Neural cell (in vitro differentiated cells): ENCODE measurements at regions not wholly inside any gene's neighbourhood (a gene's known extent, or its start where the extent isn't known, plus 50 kb on each side); places are given as distances from the start of the nearest gene placed in this dataset.
"Not testable (repeated sequence)": the region's sequence is repeated elsewhere in the genome, so short reads cannot be mapped to it uniquely, and the experiment has no call there.

Experiments used
- H2AFZ ChIP-seq: fragments of 200-600, 300-800 bp; sonication (generic), shearing (Covaris generic); 2 replicates; pipeline ENCODE4 v1.6.0; 2014; ENCODE audit warnings: low read depth, mild to moderate bottlenecking, antibody characterized with exemption, low read length, moderate library complexity
- H3F3A ChIP-seq: fragments of 200-600 bp; shearing (Covaris generic); 2 replicates; pipeline ENCODE4 v1.6.1; 2016; ENCODE audit warnings: mild to moderate bottlenecking, moderate library complexity, mixed read lengths, antibody characterized with exemption, low read length; ENCODE audit not compliant: insufficient read depth, poor library complexity, severe bottlenecking
- H3K27ac ChIP-seq: fragments of 200-600, 300-800 bp; sonication (generic), shearing (Covaris generic); 2 replicates; pipeline ENCODE4 v1.5.1; 2014; ENCODE audit warnings: mild to moderate bottlenecking, low read length, moderate library complexity
- H3K27me3 ChIP-seq: fragments of 300-800, 200-600 bp; sonication (generic), shearing (Covaris generic); 2 replicates; pipeline ENCODE4 v1.6.0; 2014; ENCODE audit warnings: mild to moderate bottlenecking, low read depth, low read length, moderate library complexity; ENCODE audit not compliant: insufficient read depth
- H3K36me3 ChIP-seq: fragments of 300-800, 200-600 bp; sonication (generic), shearing (Covaris generic); 2 replicates; pipeline ENCODE4 v1.5.1; 2014; ENCODE audit warnings: mild to moderate bottlenecking, antibody characterized with exemption, low read length, moderate library complexity; ENCODE audit not compliant: insufficient read depth
- H3K4me2 ChIP-seq: fragments of 300-800, 200-600 bp; sonication (generic), shearing (Covaris generic); 2 replicates; pipeline ENCODE4 v1.6.0; 2014; ENCODE audit warnings: mild to moderate bottlenecking, low read length
- H3K4me3 ChIP-seq: fragments of 300-800, 200-600 bp; sonication (generic), shearing (Covaris generic); 2 replicates; pipeline ENCODE4 v1.5.1; 2014; ENCODE audit warnings: mild to moderate bottlenecking, low read length, moderate library complexity
- H3K79me2 ChIP-seq: fragments of 200-600 bp; shearing (Covaris generic); replicated peaks from 2 replicates; pipeline ENCODE4 v1.6.0; 2014; ENCODE audit warnings: mild to moderate bottlenecking, low read length, moderate library complexity; ENCODE audit not compliant: insufficient read depth
- H3K9ac ChIP-seq: fragments of 300-800, 200-600 bp; sonication (generic), shearing (Covaris generic); 2 replicates; pipeline ENCODE4 v1.6.1; 2016; ENCODE audit warnings: mild to moderate bottlenecking, low read length, mixed read lengths
- H3K9me2 ChIP-seq: fragments of 200-600 bp; shearing (Covaris generic); 2 replicates; pipeline ENCODE4 v1.6.1; 2016; ENCODE audit warnings: mild to moderate bottlenecking, low read length, mixed read lengths; ENCODE audit not compliant: insufficient read depth
- H3K9me3 ChIP-seq: fragments of 200-600, 300-800 bp; sonication (generic), shearing (Covaris generic); 2 replicates; pipeline ENCODE4 v1.6.1; 2016; ENCODE audit warnings: mild to moderate bottlenecking, mixed run types, low read length, moderate library complexity, mixed read lengths
- H4K20me1 ChIP-seq: fragments of 200-600 bp; shearing (Covaris generic); 2 replicates; pipeline ENCODE4 v1.6.1; 2016; ENCODE audit warnings: mild to moderate bottlenecking, mixed run types; ENCODE audit not compliant: insufficient read depth
- EP300 ChIP-seq: fragments of 450-650 bp; conservative IDR thresholded peaks from 2 replicates; pipeline ENCODE4 v1.6.1; 2014; ENCODE audit warnings: antibody characterized with exemption, mild to moderate bottlenecking, moderate library complexity; ENCODE audit not compliant: poor library complexity, severe bottlenecking
- EZH2 ChIP-seq: fragments of 200-600, 300-800 bp; shearing (Covaris generic), sonication (generic); IDR thresholded peaks from 2 replicates; pipeline ENCODE4 v1.6.1; 2014; ENCODE audit warnings: antibody characterized with exemption, low read length, borderline replicate concordance, mild to moderate bottlenecking; ENCODE audit not compliant: insufficient read depth, poor library complexity, severe bottlenecking
- MXI1 ChIP-seq: fragments of 450-650 bp; conservative IDR thresholded peaks from 2 replicates; pipeline ENCODE4 v1.6.1; 2014; ENCODE audit warnings: antibody characterized with exemption, mild to moderate bottlenecking; ENCODE audit not compliant: poor library complexity, severe bottlenecking
- POLR2AphosphoS5 ChIP-seq: IDR thresholded peaks from 2 replicates; pipeline ENCODE4 v1.6.1; 2012
- RAD21 ChIP-seq: fragments of 450-650 bp; conservative IDR thresholded peaks from 2 replicates; pipeline ENCODE4 v1.6.1; 2014; ENCODE audit warnings: antibody characterized with exemption, mild to moderate bottlenecking, moderate library complexity
- SMC3 ChIP-seq: fragments of 450-650 bp; conservative IDR thresholded peaks from 2 replicates; pipeline ENCODE4 v1.6.1; 2014; ENCODE audit warnings: antibody characterized with exemption, mild to moderate bottlenecking, moderate library complexity; ENCODE audit not compliant: poor library complexity
- TAF1 ChIP-seq: IDR thresholded peaks from 2 replicates; pipeline ENCODE4 v1.6.1; 2012; ENCODE audit warnings: low read depth
- TF ChIP-seq, protein P1 (sequence below): fragments of 450-650 bp; IDR thresholded peaks from 2 replicates; pipeline ENCODE4 v1.5.1; 2014; ENCODE audit warnings: antibody characterized with exemption, mild to moderate bottlenecking, moderate library complexity; ENCODE audit not compliant: poor library complexity, severe bottlenecking
- TF ChIP-seq, protein P2 (sequence below): IDR thresholded peaks from 2 replicates; pipeline ENCODE4 v1.6.1; 2012; ENCODE audit warnings: borderline replicate concordance

GRCh38 chr4:189228726-189229125 is 711.9 kb upstream of the FRG1 start:
- H3K9me3 ChIP-seq: no peaks in the 10 kb centered on the region
- TF ChIP-seq EP300 (no peak), MXI1 (no peak), EZH2 (no peak), RAD21 (no peak), TAF1 (no peak), POLR2AphosphoS5 (no peak), SMC3 (no peak)
- TF ChIP-seq, protein P1, sequence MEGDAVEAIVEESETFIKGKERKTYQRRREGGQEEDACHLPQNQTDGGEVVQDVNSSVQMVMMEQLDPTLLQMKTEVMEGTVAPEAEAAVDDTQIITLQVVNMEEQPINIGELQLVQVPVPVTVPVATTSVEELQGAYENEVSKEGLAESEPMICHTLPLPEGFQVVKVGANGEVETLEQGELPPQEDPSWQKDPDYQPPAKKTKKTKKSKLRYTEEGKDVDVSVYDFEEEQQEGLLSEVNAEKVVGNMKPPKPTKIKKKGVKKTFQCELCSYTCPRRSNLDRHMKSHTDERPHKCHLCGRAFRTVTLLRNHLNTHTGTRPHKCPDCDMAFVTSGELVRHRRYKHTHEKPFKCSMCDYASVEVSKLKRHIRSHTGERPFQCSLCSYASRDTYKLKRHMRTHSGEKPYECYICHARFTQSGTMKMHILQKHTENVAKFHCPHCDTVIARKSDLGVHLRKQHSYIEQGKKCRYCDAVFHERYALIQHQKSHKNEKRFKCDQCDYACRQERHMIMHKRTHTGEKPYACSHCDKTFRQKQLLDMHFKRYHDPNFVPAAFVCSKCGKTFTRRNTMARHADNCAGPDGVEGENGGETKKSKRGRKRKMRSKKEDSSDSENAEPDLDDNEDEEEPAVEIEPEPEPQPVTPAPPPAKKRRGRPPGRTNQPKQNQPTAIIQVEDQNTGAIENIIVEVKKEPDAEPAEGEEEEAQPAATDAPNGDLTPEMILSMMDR: no peak
- TF ChIP-seq, protein P2, sequence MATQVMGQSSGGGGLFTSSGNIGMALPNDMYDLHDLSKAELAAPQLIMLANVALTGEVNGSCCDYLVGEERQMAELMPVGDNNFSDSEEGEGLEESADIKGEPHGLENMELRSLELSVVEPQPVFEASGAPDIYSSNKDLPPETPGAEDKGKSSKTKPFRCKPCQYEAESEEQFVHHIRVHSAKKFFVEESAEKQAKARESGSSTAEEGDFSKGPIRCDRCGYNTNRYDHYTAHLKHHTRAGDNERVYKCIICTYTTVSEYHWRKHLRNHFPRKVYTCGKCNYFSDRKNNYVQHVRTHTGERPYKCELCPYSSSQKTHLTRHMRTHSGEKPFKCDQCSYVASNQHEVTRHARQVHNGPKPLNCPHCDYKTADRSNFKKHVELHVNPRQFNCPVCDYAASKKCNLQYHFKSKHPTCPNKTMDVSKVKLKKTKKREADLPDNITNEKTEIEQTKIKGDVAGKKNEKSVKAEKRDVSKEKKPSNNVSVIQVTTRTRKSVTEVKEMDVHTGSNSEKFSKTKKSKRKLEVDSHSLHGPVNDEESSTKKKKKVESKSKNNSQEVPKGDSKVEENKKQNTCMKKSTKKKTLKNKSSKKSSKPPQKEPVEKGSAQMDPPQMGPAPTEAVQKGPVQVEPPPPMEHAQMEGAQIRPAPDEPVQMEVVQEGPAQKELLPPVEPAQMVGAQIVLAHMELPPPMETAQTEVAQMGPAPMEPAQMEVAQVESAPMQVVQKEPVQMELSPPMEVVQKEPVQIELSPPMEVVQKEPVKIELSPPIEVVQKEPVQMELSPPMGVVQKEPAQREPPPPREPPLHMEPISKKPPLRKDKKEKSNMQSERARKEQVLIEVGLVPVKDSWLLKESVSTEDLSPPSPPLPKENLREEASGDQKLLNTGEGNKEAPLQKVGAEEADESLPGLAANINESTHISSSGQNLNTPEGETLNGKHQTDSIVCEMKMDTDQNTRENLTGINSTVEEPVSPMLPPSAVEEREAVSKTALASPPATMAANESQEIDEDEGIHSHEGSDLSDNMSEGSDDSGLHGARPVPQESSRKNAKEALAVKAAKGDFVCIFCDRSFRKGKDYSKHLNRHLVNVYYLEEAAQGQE: no peak
- H3K4me3 ChIP-seq: no peak overlapping the region
- no peaks in the 10 kb centered on the region for H4K20me1 ChIP-seq
- no peak overlapping the region for H3K27ac ChIP-seq
- no peaks in the 10 kb centered on the region for H3K9me2 ChIP-seq
- no peaks in the 10 kb centered on the region for H3K36me3 ChIP-seq
- no peaks in the 10 kb centered on the region for H3K79me2 ChIP-seq
- H2AFZ ChIP-seq: no peak overlapping the region
- H3K9ac ChIP-seq: no peak overlapping the region
- no peaks in the 10 kb centered on the region for H3K27me3 ChIP-seq
- no peak overlapping the region for H3K4me2 ChIP-seq
- H3F3A ChIP-seq: no peaks in the 10 kb centered on the region

DNA sequence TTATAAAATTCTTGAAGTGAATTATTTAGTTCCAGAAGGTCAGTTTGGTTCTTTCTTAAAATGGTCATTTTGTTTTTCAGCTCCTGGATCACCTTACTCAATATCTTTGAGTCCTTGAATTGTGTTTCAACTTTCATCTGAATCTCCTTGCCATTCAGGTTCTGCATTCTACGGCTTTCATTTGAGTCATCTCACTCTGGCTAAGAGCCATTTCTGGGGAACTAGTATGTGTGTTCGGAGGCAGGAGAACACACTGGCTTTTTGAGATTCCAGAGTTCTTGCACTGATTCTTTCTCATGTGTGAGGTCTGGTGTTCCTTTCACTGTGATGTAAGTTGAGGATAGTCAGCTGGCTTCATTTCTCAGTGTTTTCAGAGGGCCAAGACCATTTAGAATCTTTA is 708.4 kb upstream of the FRG1 start:
- Histone ChIP-seq H3K36me3 (no peaks in the 10 kb centered on the region), H3F3A (no peaks in the 10 kb centered on the region), H2AFZ (no peak overlapping the region), H3K9me2 (no peaks in the 10 kb centered on the region), H3K4me2 (no peak overlapping the region), H3K79me2 (no peaks in the 10 kb centered on the region), H3K9me3 (no peaks in the 10 kb centered on the region), H3K9ac (no peak overlapping the region), H4K20me1 (no peaks in the 10 kb centered on the region), H3K27ac (no peak overlapping the region), H3K4me3 (no peak overlapping the region), H3K27me3 (no peaks in the 10 kb centered on the region)
- TF ChIP-seq TAF1: no peak
- TF ChIP-seq, protein P1: no peak
- TF ChIP-seq POLR2AphosphoS5: no peak
- no peak for TF ChIP-seq MXI1
- no peak for TF ChIP-seq EZH2
- no peak for TF ChIP-seq EP300
- TF ChIP-seq RAD21: no peak

GRCh38 chr4:189233754-189234153 is 706.9 kb upstream of the FRG1 start:
- H3K36me3 ChIP-seq, H3K4me2 ChIP-seq, H3K9me3 ChIP-seq, H3F3A ChIP-seq, H3K9me2 ChIP-seq, H2AFZ ChIP-seq, H3K4me3 ChIP-seq, H4K20me1 ChIP-seq, H3K27ac ChIP-seq, H3K27me3 ChIP-seq, H3K9ac ChIP-seq, H3K79me2 ChIP-seq: not testable (repeated sequence)

DNA sequence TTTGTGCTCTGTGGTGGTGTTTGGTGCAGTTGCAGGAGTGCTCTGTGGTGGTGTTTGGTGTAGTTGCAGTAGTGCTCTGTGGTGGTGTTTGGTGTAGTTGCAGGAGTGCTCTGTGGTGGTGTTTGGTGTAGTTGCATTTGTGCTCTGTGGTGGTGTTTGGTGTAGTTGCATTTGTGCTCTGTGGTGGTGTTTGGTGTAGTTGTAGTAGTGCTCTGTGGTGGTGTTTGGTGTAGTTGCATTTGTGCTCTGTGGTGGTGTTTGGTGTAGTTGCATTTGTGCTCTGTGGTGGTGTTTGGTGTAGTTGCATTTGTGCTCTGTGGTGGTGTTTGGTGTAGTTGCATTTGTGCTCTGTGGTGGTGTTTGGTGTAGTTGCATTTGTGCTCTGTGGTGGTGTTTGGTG is 705.7 kb upstream of the FRG1 start:
- H3K9me2 ChIP-seq, H3K9me3 ChIP-seq, H3K4me2 ChIP-seq, H3K79me2 ChIP-seq, H3K27me3 ChIP-seq, H4K20me1 ChIP-seq, H3K4me3 ChIP-seq, H3K9ac ChIP-seq, H3F3A ChIP-seq, H2AFZ ChIP-seq, H3K27ac ChIP-seq, H3K36me3 ChIP-seq: not testable (repeated sequence)
